Stomach (tissue), 8 donors: ENCODE measurements at regions not wholly inside any gene's neighbourhood (a gene's known extent, or its start where the extent isn't known, plus 50 kb on each side); places are given as distances from the start of the nearest gene placed in this dataset.

Experiments used
- DNase-seq, 2 donors: peaks; one replicate each; pipeline versions ENCODE4 v3.0.0 to v3.0.0-alpha.2; 2013 to 2019
- H3K27ac ChIP-seq, 5 donors: fragments of 200-600 bp in 4 of 5; sonication (generic) in 4 of 5; one replicate each; pipeline ENCODE4 v1.5.1; 2013 to 2019; ENCODE audit warnings: mild to moderate bottlenecking in 1 of 5, moderate library complexity in 1 of 5
- H3K27me3 ChIP-seq, 3 donors: fragments of 200-600 bp; sonication (generic); one replicate each; pipeline ENCODE4 v1.5.1; 2017 to 2019; ENCODE audit warnings: mixed run types in 1 of 3
- H3K36me3 ChIP-seq, 4 donors: fragments of 200-600 bp; sonication (generic); 1 replicate in 3 of 4; 2 replicates in 1 of 4; pipeline ENCODE4 v1.5.1; 2016 to 2019
- H3K4me1 ChIP-seq, 4 donors: fragments of 200-600 bp; sonication (generic); one replicate each; pipeline ENCODE4 v1.5.1; 2016 to 2019
- H3K4me3 ChIP-seq, 4 donors: fragments of 200-600 bp; sonication (generic) in 3 of 4; one replicate each; pipeline ENCODE4 v1.5.1; 2016 to 2019; ENCODE audit warnings: mild to moderate bottlenecking in 1 of 4
- H3K9me3 ChIP-seq, 4 donors: fragments of 200-600 bp; sonication (generic); one replicate each; pipeline ENCODE4 v1.5.1; 2016 to 2019
- CTCF ChIP-seq, 7 experiments: fragments of 450-650 bp in 4 of 7; fragments of 200-600 bp in 3 of 7; sonication (generic) in 3 of 7; IDR thresholded peaks; one replicate each; pipeline ENCODE4 v1.5.1; 2016 to 2019; ENCODE audit warnings: antibody characterized with exemption in 7 of 7, control low read depth in 2 of 7, mild to moderate bottlenecking in 1 of 7
- EP300 ChIP-seq: sonication (generic); formaldehyde crosslinking; IDR thresholded peaks from one replicate; pipeline ENCODE4 v1.6.1; 2017; ENCODE audit warnings: antibody characterized with exemption
- POLR2A ChIP-seq, 4 donors: fragments of 450-650 bp; IDR thresholded peaks; one replicate each; pipeline ENCODE4 v1.6.1; 2016; ENCODE audit warnings: antibody characterized with exemption in 4 of 4, control low read depth in 2 of 4, mild to moderate bottlenecking in 1 of 4, moderate library complexity in 1 of 4
- POLR2AphosphoS5 ChIP-seq, 3 donors: sonication (generic); formaldehyde crosslinking; IDR thresholded peaks; one replicate each; pipeline ENCODE4 v1.6.1; 2016; ENCODE audit warnings: antibody characterized with exemption in 3 of 3
- WGBS, 5 donors: extraction: QIAGEN DNeasy Blood & Tissue Kit in 3 of 5; methylation state at CpG; one replicate each; pipeline versions ENCODE4 v1.1.5 to v1.1.7; 2013 to 2018; 5-methylcytosine and 5-hydroxymethylcytosine counted together
- intact Hi-C: fragments of 100-400 bp; cut with DNase I; formaldehyde crosslinking; loops from one replicate; pipeline ENCODE4 v1.15.1; 2023; ENCODE audit warnings: low total_unique reads
- donor health status: healthy with polysubstance abuse.
- donor health status: Bipolar disorder and iron deficiency.
- donor health status: healthy.

- Histone ChIP-seq H3K27ac (no peak overlapping the region), H3K27me3 (no peaks in the 10 kb centered on the region), H3K4me1 (peaks cover 0 to 9% (median 7%) of the 10 kb centered on the region in 4 donors), H3K4me3 (no peak overlapping the region), H3K36me3 (no peaks in the 10 kb centered on the region), H3K9me3 (no peaks in the 10 kb centered on the region)
- no peak for TF ChIP-seq EP300
- no peak for TF ChIP-seq POLR2A (IDR thresholded peaks at IDR 0.05)
- no peak for TF ChIP-seq POLR2AphosphoS5 (IDR thresholded peaks at IDR 0.05)
- TF ChIP-seq CTCF (IDR thresholded peaks at IDR 0.05): no peak
- 93 to 100% (median 98%) methylated on average over 1 of the region's 1 CpG for WGBS, 5 donors
- DNase-seq: no peak
- intact Hi-C loops: no loop called here
These were observed 240.0 kb upstream of the AMIGO2 start for GRCh38 chr12:47319746-47320145.

GRCh38 chr12:47318963-47319362 is 239.2 kb upstream of the AMIGO2 start:
- intact Hi-C loops: no loop called here
- no peaks in the 10 kb centered on the region for H3K36me3 ChIP-seq

GRCh38 chr12:47317175-47317915 is 237.6 kb upstream of the AMIGO2 start:
- H3K9me3 ChIP-seq: no peaks in the 10 kb centered on the region
- no peaks in the 10 kb centered on the region for H3K27me3 ChIP-seq
- peak overlapping the region in 1 of 4 donors; percentile 18 for H3K4me3 ChIP-seq
- peak overlapping the region in 3 of 5 donors; percentile 40 to 62 (median 51) for H3K27ac ChIP-seq
- TF ChIP-seq EP300 (no peak), POLR2AphosphoS5 (IDR thresholded peaks at IDR 0.05) (no peak), POLR2A (IDR thresholded peaks at IDR 0.05) (no peak), CTCF (IDR thresholded peaks at IDR 0.05) (no peak)
- peaks cover 0 to 17% (median 7%) of the 10 kb centered on the region in 4 donors for H3K4me1 ChIP-seq
- intact Hi-C loops: no loop called here
- H3K36me3 ChIP-seq: no peaks in the 10 kb centered on the region
- no peak for DNase-seq
- 66 to 78% (median 69%) methylated on average over 11 of the region's 11 CpGs for WGBS, 5 donors

More at GRCh38 chr12:47318963-47319362, 239.2 kb upstream of the AMIGO2 start:
- no peak for TF ChIP-seq POLR2A (IDR thresholded peaks at IDR 0.05)
- no peak for TF ChIP-seq EP300
- no peak for TF ChIP-seq POLR2AphosphoS5 (IDR thresholded peaks at IDR 0.05)
- no peak for TF ChIP-seq CTCF (IDR thresholded peaks at IDR 0.05)
- Histone ChIP-seq H3K9me3 (no peaks in the 10 kb centered on the region), H3K27me3 (no peaks in the 10 kb centered on the region), H3K27ac (no peak overlapping the region), H3K4me1 (peaks cover 0 to 9% (median 7%) of the 10 kb centered on the region in 4 donors), H3K4me3 (no peak overlapping the region)
- WGBS, 5 donors: 67 to 81% (median 76%) methylated on average over 4 of the region's 4 CpGs
- DNase-seq: no peak

- DNase-seq: no peak
- Histone ChIP-seq H3K4me1 (peaks cover 0 to 17% (median 7%) of the 10 kb centered on the region in 4 donors), H3K27ac (peak overlapping the region in 2 of 5 donors; percentile 40 to 62), H3K9me3 (no peaks in the 10 kb centered on the region), H3K36me3 (no peaks in the 10 kb centered on the region), H3K27me3 (no peaks in the 10 kb centered on the region), H3K4me3 (no peak overlapping the region)
- 26 to 39% (median 33%) methylated on average over 2 of the region's 2 CpGs for WGBS, 5 donors
- TF ChIP-seq CTCF (IDR thresholded peaks at IDR 0.05) (no peak), POLR2A (IDR thresholded peaks at IDR 0.05) (no peak), POLR2AphosphoS5 (IDR thresholded peaks at IDR 0.05) (peak in 2 of 3 donors; percentile 5 to 13)
- intact Hi-C loops: no loop called here
These were observed 236.9 kb upstream of the AMIGO2 start for GRCh38 chr12:47316609-47317049.
